ENCODE measurements at regions not wholly inside any gene's neighbourhood (a gene's known extent, or its start where the extent isn't known, plus 50 kb on each side); places are given as distances from the start of the nearest gene placed in this dataset.

GRCh38 chr5:50934343-50934742, 267.9 kb downstream of the PARP8 start:
- Histone ChIP-seq H3K9me3 (no peaks in the 10 kb centered on the region), H3K27ac (no peak overlapping the region), H3K4me3 (no peak overlapping the region), H3K4me1 (no peaks in the 10 kb centered on the region), H3K27me3 (no peaks in the 10 kb centered on the region), H3K36me3 (no peaks in the 10 kb centered on the region)
- no peak for DNase-seq (ENCODE audit: low spot score in 2 of 2)
- 83% methylated on average over 2 of the region's 2 CpGs for WGBS
- no peak for TF ChIP-seq EP300 (IDR thresholded peaks at IDR 0.05)
- TF ChIP-seq POLR2AphosphoS5 (IDR thresholded peaks at IDR 0.05): no peak
- no peak for TF ChIP-seq POLR2A (IDR thresholded peaks at IDR 0.05)
- no peak for TF ChIP-seq CTCF (IDR thresholded peaks at IDR 0.05)

GRCh38 chr5:50945139-50945538, 278.7 kb downstream of the PARP8 start:
- TF ChIP-seq POLR2A (IDR thresholded peaks at IDR 0.05) (no peak), POLR2AphosphoS5 (IDR thresholded peaks at IDR 0.05) (no peak), CTCF (IDR thresholded peaks at IDR 0.05) (no peak), EP300 (IDR thresholded peaks at IDR 0.05) (no peak)
- no peak for DNase-seq (ENCODE audit: low spot score in 2 of 2)
- Histone ChIP-seq H3K27me3 (no peaks in the 10 kb centered on the region), H3K4me3 (no peak overlapping the region), H3K36me3 (no peaks in the 10 kb centered on the region), H3K27ac (no peak overlapping the region), H3K9me3 (no peaks in the 10 kb centered on the region), H3K4me1 (no peaks in the 10 kb centered on the region)
- WGBS: 100% methylated on average over 2 of the region's 2 CpGs

- TF ChIP-seq POLR2AphosphoS5 (IDR thresholded peaks at IDR 0.05) (no peak), EP300 (IDR thresholded peaks at IDR 0.05) (no peak), CTCF (IDR thresholded peaks at IDR 0.05) (no peak), POLR2A (IDR thresholded peaks at IDR 0.05) (no peak)
- no peak for DNase-seq (ENCODE audit: low spot score in 2 of 2)
- H3K27me3 ChIP-seq: no peaks in the 10 kb centered on the region
- no peaks in the 10 kb centered on the region for H3K9me3 ChIP-seq
- no peak overlapping the region for H3K27ac ChIP-seq
- WGBS: 57% methylated on average over 6 of the region's 6 CpGs
- no peak overlapping the region for H3K4me3 ChIP-seq
- H3K4me1 ChIP-seq: no peaks in the 10 kb centered on the region
- H3K36me3 ChIP-seq: no peaks in the 10 kb centered on the region
Measured at GRCh38 chr5:50947906-50948683, 281.7 kb downstream of the PARP8 start.

- no peak overlapping the region for H3K27ac ChIP-seq
- no peak overlapping the region for H3K4me3 ChIP-seq
- H3K36me3 ChIP-seq: no peaks in the 10 kb centered on the region
- no peaks in the 10 kb centered on the region for H3K4me1 ChIP-seq
- DNase-seq (ENCODE audit: low spot score in 2 of 2): no peak
- WGBS: 94% methylated on average over 1 of the region's 1 CpG
- peaks cover 14% of the 10 kb centered on the region for H3K27me3 ChIP-seq
- TF ChIP-seq CTCF (IDR thresholded peaks at IDR 0.05) (no peak), POLR2A (IDR thresholded peaks at IDR 0.05) (no peak), EP300 (IDR thresholded peaks at IDR 0.05) (no peak), POLR2AphosphoS5 (IDR thresholded peaks at IDR 0.05) (no peak)
- H3K9me3 ChIP-seq: no peaks in the 10 kb centered on the region
Measured at GRCh38 chr5:50953290-50953689, 286.9 kb downstream of the PARP8 start.

GRCh38 chr5:50958852-50959457, 292.5 kb downstream of the PARP8 start:
- WGBS: 25% methylated on average over 5 of the region's 5 CpGs
- no peak for DNase-seq (ENCODE audit: low spot score in 2 of 2)
- TF ChIP-seq EP300 (IDR thresholded peaks at IDR 0.05) (no peak), CTCF (IDR thresholded peaks at IDR 0.05) (peak; percentile 13 to 34)

More at GRCh38 chr5:50958852-50959457, 292.5 kb downstream of the PARP8 start:
- H3K27me3 ChIP-seq: peaks cover 39% of the 10 kb centered on the region
- H3K27ac ChIP-seq: no peak overlapping the region
- H3K36me3 ChIP-seq: no peaks in the 10 kb centered on the region
- H3K4me3 ChIP-seq: no peak overlapping the region
- H3K4me1 ChIP-seq: peaks cover 13% of the 10 kb centered on the region
- H3K9me3 ChIP-seq: no peaks in the 10 kb centered on the region

Data from suprapubic skin (tissue), 4 donors.